GM12878 (cell line): ENCODE measurements at regions not wholly inside any gene's neighbourhood (a gene's known extent, or its start where the extent isn't known, plus 50 kb on each side); places are given as distances from the start of the nearest gene placed in this dataset.

ENCODE experiments used
- ATAC-seq: fragments of 200-7000 bp; cut with Tn5 transposase; 3 replicates; pipeline ENCODE4 v1.9.1; 2020; ENCODE audit warnings: mild to moderate bottlenecking, moderate library complexity
- BruUV-seq: library from RNA; stranded (reverse); fragments of 400-500 nt; replicated peaks from 2 replicates; lab custom pipeline; 2021; lab: Mats Ljungman, UMichigan
- CTCF ChIA-PET: fragments of 300-600 bp; sonication (Branson Sonifier 250); formaldehyde crosslinking; extraction: SDS; loops from one replicate; lab custom pipeline; 2021; ENCODE audit warnings: inconsistent platforms; lab: Yijun Ruan, JAX
- POLR2A ChIA-PET: fragments of 350-600 bp; formaldehyde crosslinking; extraction: SDS; loops from one replicate; lab custom pipeline; 2021; ENCODE audit warnings: inconsistent platforms; lab: Charles Lee
- RAD21 ChIA-PET: fragments of 300-600 bp; sonication (Branson Sonifier 250); formaldehyde crosslinking; loops from one replicate; lab custom pipeline; 2023; ENCODE audit warnings: antibody characterized with exemption; ENCODE audit not compliant: unreplicated experiment; lab: Charles Lee
- SMC1A ChIA-PET: fragments of 300-600 bp; sonication (Branson Sonifier 250); formaldehyde crosslinking; loops from one replicate; lab custom pipeline; 2023; ENCODE audit not compliant: unreplicated experiment, uncharacterized antibody; lab: Charles Lee
- DNase-seq: peaks from one replicate; pipeline ENCODE4 v3.0.0-alpha.2; 2011; ENCODE audit warnings: low read depth, low spot score
- FAIRE-seq: peaks from 3 replicates; lab custom pipeline; 2011; peaks lifted over from hg19 to GRCh38; lab: Jason Lieb, UNC
- H2AFZ ChIP-seq: 2 replicates; pipeline ENCODE4 v1.6.0; 2011; ENCODE audit warnings: low read depth, low read length, control low read depth; ENCODE audit not compliant: control insufficient read depth
- H3K27ac ChIP-seq: 2 replicates; pipeline ENCODE4 v1.5.1; 2011; ENCODE audit warnings: control low read depth; ENCODE audit not compliant: control insufficient read depth, insufficient read depth
- H3K27me3 ChIP-seq, 2 experiments: replicated peaks in 1 of 2; 2 replicates each; pipeline versions ENCODE4 v1.6.0 to v1.6.1; 2011; ENCODE audit warnings: low read length in 1 of 2; ENCODE audit not compliant: control insufficient read depth in 2 of 2, insufficient read depth in 2 of 2
- H3K36me3 ChIP-seq, 2 experiments: 2 replicates each; pipeline ENCODE4 v1.5.1; 2011; ENCODE audit warnings: low read length in 1 of 2; ENCODE audit not compliant: control insufficient read depth in 2 of 2, insufficient read depth in 2 of 2
- H3K4me1 ChIP-seq: 2 replicates; pipeline ENCODE4 v1.6.1; 2011; ENCODE audit warnings: mild to moderate bottlenecking, low read length, moderate library complexity, mixed read lengths; ENCODE audit not compliant: control insufficient read depth, insufficient read depth
- H3K4me2 ChIP-seq: 2 replicates; pipeline ENCODE4 v1.6.0; 2011; ENCODE audit warnings: control low read depth; ENCODE audit not compliant: control insufficient read depth, insufficient read depth
- H3K4me3 ChIP-seq: fragments of 200-600 bp; sonication (generic); 2 replicates; pipeline ENCODE4 v1.5.1; 2016
- H3K79me2 ChIP-seq: 2 replicates; pipeline ENCODE4 v1.6.0; 2011; ENCODE audit warnings: low read length; ENCODE audit not compliant: control insufficient read depth, insufficient read depth
- H3K9ac ChIP-seq: 2 replicates; pipeline ENCODE4 v1.8.0; 2011; ENCODE audit warnings: low read length, control low read depth, mixed read lengths; ENCODE audit not compliant: control insufficient read depth, insufficient read depth
- H3K9me3 ChIP-seq: replicated peaks from 3 replicates; pipeline ENCODE4 v1.5.1; 2011; ENCODE audit warnings: mild to moderate bottlenecking, low read length; ENCODE audit not compliant: control insufficient read depth, insufficient read depth
- H4K20me1 ChIP-seq: 2 replicates; pipeline ENCODE4 v1.6.0; 2011; ENCODE audit not compliant: control insufficient read depth, insufficient read depth
- HCFC1 ChIP-seq: fragments of 150-350 bp; IDR thresholded peaks from 2 replicates; pipeline ENCODE4 v1.6.1; 2014; ENCODE audit warnings: low read length
- HDAC6 ChIP-seq: fragments of 200-600 bp; sonication (generic); IDR thresholded peaks from one replicate; pipeline ENCODE4 v1.8.0; 2017; ENCODE audit warnings: antibody characterized with exemption; ENCODE audit not compliant: unreplicated experiment
- HDGF ChIP-seq: fragments of 450-650 bp; IDR thresholded peaks from 2 replicates; pipeline ENCODE4 v1.6.1; 2016; ENCODE audit warnings: antibody characterized with exemption
- NRF1 ChIP-seq: conservative IDR thresholded peaks from 2 replicates; pipeline ENCODE4 v1.6.1; 2011; ENCODE audit warnings: mild to moderate bottlenecking, low read depth, low read length, improper control_type of control experiment
- SMARCA5 ChIP-seq: fragments of 450-650 bp; IDR thresholded peaks from 2 replicates; pipeline ENCODE4 v1.6.1; 2017; ENCODE audit warnings: mild to moderate bottlenecking
- TAF1 ChIP-seq: IDR thresholded peaks from 2 replicates; pipeline ENCODE4 v1.6.1; 2011; ENCODE audit warnings: mild to moderate bottlenecking, low read depth, low read length, borderline replicate concordance
- WGBS: methylation state at CpG from one replicate; pipeline ENCODE4 v1.1.6; 2016; ENCODE audit warnings: low lambda C conversion rate; ENCODE audit not compliant: insufficient replicate concordance, insufficient coverage; ENCODE audit errors: missing lambda C conversion rate; 5-methylcytosine and 5-hydroxymethylcytosine counted together
- in situ Hi-C: fragments of 300-500 bp; cut with MboI; formaldehyde crosslinking; loops from 9 replicates; pipeline ENCODE4 v1.14.3; 2018; ENCODE audit warnings: mixed read lengths
- intact Hi-C: fragments of 100-400 bp; cut with micrococcal nuclease; formaldehyde crosslinking; loops from one replicate; pipeline ENCODE4 v1.14.2; 2022; ENCODE audit not compliant: unreplicated experiment
- TF ChIP-seq, protein P1 (sequence below): IDR thresholded peaks from 2 replicates; pipeline ENCODE4 v1.6.1; 2012; ENCODE audit warnings: mild to moderate bottlenecking, low read depth, low read length
- TF ChIP-seq, protein P2 (sequence below): fragments of 450-650 bp; IDR thresholded peaks from 2 replicates; pipeline ENCODE4 v1.6.1; 2014; ENCODE audit warnings: mild to moderate bottlenecking

DNA sequence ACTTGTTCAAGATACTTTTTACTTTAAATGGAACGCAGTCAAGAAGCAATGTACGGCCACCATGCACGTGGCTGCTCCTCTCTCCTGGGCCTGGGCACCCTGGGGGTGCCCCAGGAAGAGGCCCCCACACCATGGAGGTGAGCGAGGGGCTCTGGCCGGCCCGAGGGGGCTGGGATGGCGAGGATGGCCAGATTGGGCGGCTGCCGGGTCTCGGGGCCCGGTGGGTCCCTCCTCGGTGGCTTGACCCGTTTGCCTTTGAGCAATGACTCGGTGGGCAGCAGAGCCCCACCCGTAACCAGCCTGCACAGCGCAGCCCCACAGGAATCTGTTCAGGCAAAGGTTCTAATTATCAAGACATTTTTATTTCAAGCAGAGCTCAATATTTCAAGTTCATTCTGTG is 167.4 kb downstream of the BRD1 start:
- BruUV-seq: no TSS peak

DNA sequence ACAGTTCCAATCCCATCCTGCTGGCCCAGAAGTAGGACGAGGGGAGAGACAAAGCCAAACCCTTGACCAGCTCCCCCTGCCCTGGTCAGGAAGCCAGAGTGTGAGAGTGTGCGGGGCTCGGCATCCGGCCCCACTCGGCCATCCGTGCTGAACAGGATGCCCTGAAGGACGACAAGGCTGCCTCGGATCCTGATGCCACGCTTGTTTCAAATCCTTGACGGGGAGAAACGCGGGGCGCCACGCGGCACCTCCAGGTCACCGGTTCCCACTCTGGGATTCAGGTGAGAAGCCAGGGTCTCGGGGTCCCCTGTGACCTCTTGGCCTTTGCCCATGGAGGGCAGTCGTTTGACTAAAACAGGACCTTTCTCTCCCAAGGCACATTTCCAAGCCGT is 167.8 kb downstream of the BRD1 start:
- Histone ChIP-seq H3K9ac (no peak overlapping the region), H3K9me3 (no peaks in the 10 kb centered on the region; the same call in 2 of the 3 replicates), H2AFZ (no peak overlapping the region), H3K4me3 (no peak overlapping the region), H3K27ac (no peak overlapping the region)
- no TSS peak for BruUV-seq
- RAD21 ChIA-PET: no interaction called here
- DNase-seq: no peak
- SMC1A ChIA-PET: no interaction called here
- CTCF ChIA-PET: no interaction called here
- in situ Hi-C loops: no loop called here
- TF ChIP-seq SMARCA5 (no peak), HDAC6 (no peak), NRF1 (no peak), TAF1 (no peak)
- TF ChIP-seq, protein P1, sequence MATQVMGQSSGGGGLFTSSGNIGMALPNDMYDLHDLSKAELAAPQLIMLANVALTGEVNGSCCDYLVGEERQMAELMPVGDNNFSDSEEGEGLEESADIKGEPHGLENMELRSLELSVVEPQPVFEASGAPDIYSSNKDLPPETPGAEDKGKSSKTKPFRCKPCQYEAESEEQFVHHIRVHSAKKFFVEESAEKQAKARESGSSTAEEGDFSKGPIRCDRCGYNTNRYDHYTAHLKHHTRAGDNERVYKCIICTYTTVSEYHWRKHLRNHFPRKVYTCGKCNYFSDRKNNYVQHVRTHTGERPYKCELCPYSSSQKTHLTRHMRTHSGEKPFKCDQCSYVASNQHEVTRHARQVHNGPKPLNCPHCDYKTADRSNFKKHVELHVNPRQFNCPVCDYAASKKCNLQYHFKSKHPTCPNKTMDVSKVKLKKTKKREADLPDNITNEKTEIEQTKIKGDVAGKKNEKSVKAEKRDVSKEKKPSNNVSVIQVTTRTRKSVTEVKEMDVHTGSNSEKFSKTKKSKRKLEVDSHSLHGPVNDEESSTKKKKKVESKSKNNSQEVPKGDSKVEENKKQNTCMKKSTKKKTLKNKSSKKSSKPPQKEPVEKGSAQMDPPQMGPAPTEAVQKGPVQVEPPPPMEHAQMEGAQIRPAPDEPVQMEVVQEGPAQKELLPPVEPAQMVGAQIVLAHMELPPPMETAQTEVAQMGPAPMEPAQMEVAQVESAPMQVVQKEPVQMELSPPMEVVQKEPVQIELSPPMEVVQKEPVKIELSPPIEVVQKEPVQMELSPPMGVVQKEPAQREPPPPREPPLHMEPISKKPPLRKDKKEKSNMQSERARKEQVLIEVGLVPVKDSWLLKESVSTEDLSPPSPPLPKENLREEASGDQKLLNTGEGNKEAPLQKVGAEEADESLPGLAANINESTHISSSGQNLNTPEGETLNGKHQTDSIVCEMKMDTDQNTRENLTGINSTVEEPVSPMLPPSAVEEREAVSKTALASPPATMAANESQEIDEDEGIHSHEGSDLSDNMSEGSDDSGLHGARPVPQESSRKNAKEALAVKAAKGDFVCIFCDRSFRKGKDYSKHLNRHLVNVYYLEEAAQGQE: no peak
- TF ChIP-seq, protein P2, sequence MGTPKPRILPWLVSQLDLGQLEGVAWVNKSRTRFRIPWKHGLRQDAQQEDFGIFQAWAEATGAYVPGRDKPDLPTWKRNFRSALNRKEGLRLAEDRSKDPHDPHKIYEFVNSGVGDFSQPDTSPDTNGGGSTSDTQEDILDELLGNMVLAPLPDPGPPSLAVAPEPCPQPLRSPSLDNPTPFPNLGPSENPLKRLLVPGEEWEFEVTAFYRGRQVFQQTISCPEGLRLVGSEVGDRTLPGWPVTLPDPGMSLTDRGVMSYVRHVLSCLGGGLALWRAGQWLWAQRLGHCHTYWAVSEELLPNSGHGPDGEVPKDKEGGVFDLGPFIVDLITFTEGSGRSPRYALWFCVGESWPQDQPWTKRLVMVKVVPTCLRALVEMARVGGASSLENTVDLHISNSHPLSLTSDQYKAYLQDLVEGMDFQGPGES: no peak
- TF ChIP-seq, all 136 proteins: peak for 0
- H3K36me3 ChIP-seq: no peaks in the 10 kb centered on the region; a peak in 1 of 4 replicates
- intact Hi-C loops: no loop called here
- no peaks in the 10 kb centered on the region for H4K20me1 ChIP-seq
- no peaks in the 10 kb centered on the region for H3K4me1 ChIP-seq
- WGBS: 74% methylated on average over 19 of the region's 19 CpGs
- POLR2A ChIA-PET: no interaction called here
- H3K79me2 ChIP-seq: peaks cover 18% of the 10 kb centered on the region
- no peak for FAIRE-seq
- no peak overlapping the region for H3K4me2 ChIP-seq
- no peaks in the 10 kb centered on the region for H3K27me3 ChIP-seq
- ATAC-seq: no peak

More for the DNA sequence above, 167.4 kb downstream of the BRD1 start:
- Histone ChIP-seq H3K9me3 (no peaks in the 10 kb centered on the region; the same call in 2 of the 3 replicates), H3K27ac (no peak overlapping the region), H4K20me1 (no peaks in the 10 kb centered on the region), H3K4me2 (no peak overlapping the region), H3K9ac (no peak overlapping the region), H3K4me3 (no peak overlapping the region), H3K79me2 (peaks cover 14% of the 10 kb centered on the region), H3K36me3 (no peaks in the 10 kb centered on the region; a peak in 1 of 4 replicates), H2AFZ (no peak overlapping the region), H3K27me3 (no peaks in the 10 kb centered on the region), H3K4me1 (no peaks in the 10 kb centered on the region)
- in situ Hi-C loops: no loop called here
- 67% methylated on average over 16 of the region's 16 CpGs for WGBS
- RAD21 ChIA-PET: no interaction called here
- POLR2A ChIA-PET: no interaction called here
- CTCF ChIA-PET: no interaction called here
- no peak for FAIRE-seq
- no peak for DNase-seq
- SMC1A ChIA-PET: no interaction called here
- ATAC-seq: no peak
- intact Hi-C loops: no loop called here
- TF ChIP-seq HCFC1 (no peak), HDGF (no peak)
